Astrocyte (in vitro differentiated cells and primary cell): ENCODE measurements at regions not wholly inside any gene's neighbourhood (a gene's known extent, or its start where the extent isn't known, plus 50 kb on each side); places are given as distances from the start of the nearest gene placed in this dataset.

ENCODE experiments used
- CTCF ChIP-seq: IDR thresholded peaks from 2 replicates; pipeline ENCODE4 v1.5.1; 2011; ENCODE audit warnings: low read depth, mild to moderate bottlenecking, inconsistent platforms, low read length, moderate library complexity; ENCODE audit not compliant: insufficient read depth
- EZH2 ChIP-seq: IDR thresholded peaks from 2 replicates; pipeline ENCODE4 v1.6.1; 2012; ENCODE audit warnings: mild to moderate bottlenecking, low read length, inconsistent platforms; ENCODE audit not compliant: insufficient read depth

- no peak for TF ChIP-seq CTCF
- no peak for TF ChIP-seq EZH2
Observed at GRCh38 chr12:70096759-70097410, 146.3 kb upstream of the CNOT2 start.
